ENCODE measurements at regions not wholly inside any gene's neighbourhood (a gene's known extent, or its start where the extent isn't known, plus 50 kb on each side); places are given as distances from the start of the nearest gene placed in this dataset.

DNA sequence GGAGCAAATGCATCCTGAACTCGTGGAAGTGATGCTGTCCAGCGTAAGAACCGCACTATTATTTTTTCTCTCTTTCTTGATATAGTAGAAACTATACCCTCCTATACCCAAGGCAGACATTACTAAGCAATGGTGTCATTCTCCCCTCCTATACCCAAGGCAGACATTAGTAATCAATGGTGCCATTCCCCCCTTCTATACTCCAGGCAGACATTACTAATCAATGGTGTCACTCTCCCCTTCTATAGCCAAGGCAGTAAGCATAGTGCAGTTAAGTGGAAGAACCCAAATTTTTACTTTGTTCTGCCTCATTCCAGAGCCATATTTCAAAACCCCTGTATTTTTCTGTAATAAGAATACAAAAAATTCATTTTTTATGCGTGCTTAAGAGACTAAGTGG lies 506.2 kb upstream of the EEF2KMT start:
- no peak for DNase-seq (ENCODE audit: low spot score)

GRCh38 chr16:5601957-5602356 lies 504.4 kb upstream of the EEF2KMT start:
- DNase-seq (ENCODE audit: low spot score) = no peak

GRCh38 chr16:5598793-5599192 lies 501.2 kb upstream of the EEF2KMT start:
- no peak for DNase-seq (ENCODE audit: low spot score)

DNA sequence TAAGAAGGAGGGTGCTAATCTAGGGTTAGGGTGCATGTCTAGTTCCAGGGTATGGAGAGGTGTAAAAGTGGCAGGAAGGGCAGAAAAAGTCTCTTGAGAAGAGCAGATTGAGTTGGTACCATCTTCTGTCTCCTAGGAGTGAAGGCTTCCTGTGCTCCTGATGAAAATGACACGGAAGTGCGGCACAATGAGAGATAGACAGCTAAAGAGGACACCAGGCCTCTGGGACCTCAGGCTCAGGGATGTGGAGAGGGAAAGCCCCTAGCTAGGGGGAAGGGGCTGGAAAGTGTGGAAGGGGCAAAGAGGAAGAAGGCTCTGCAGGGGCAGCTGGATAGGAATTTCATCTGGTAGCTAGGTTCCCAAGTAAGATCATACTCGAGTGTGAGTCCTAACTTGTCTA lies 498.3 kb upstream of the EEF2KMT start:
- no peak for DNase-seq (ENCODE audit: low spot score)

GRCh38 chr16:5590416-5590815 lies 492.8 kb upstream of the EEF2KMT start:
- DNase-seq (ENCODE audit: low spot score) = no peak

DNA sequence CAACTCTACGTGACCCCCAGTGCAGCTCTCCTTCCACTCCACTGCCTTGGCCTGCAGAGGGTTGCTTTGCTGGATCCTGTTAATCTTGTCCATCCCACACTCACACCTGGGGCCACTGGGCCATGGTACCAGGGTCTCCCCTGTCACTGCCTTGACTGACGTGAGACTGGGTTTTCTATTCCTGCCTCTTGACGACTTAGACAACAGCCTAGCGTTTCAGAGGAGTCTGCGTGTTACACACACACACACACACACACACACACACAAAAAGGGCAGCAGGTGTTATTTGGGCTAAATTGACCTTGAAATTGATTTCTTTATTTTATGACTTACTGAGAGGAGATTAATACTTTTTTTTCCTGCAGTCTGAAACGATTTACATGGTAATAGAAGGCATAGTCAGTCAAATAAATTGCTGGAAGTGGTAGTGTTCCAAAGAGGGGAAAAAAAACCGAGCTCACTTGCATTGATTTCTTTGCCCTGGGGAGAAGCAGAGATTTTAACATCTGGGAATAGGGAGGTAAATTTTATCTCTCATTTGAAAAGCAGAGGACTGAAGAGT lies 492.3 kb upstream of the EEF2KMT start:
- no peak for DNase-seq (ENCODE audit: low spot score)

- no peak for DNase-seq (ENCODE audit: low spot score)
These were observed 486.5 kb upstream of the EEF2KMT start for GRCh38 chr16:5584109-5584508.

DNA sequence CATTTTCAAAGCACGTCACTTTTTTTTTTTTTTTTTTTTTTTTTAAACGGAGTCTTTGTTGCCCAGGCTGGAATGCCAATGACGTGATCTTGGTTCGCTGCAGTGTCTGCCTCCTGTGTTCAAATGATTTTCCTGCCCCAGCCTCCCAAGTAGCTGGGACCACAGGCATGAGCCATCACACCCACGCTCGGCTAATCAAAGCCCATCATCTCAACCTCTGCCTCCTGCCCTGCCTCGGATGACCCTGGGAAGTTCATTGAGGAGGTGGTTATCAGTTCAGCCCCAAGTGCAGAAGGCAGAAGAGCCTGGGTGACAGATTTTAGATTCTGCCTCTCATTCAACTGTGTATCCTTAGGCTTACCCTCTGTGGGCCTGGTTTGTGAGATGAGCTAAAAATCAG lies 484.9 kb upstream of the EEF2KMT start:
- no peak for DNase-seq (ENCODE audit: low spot score)

DNA sequence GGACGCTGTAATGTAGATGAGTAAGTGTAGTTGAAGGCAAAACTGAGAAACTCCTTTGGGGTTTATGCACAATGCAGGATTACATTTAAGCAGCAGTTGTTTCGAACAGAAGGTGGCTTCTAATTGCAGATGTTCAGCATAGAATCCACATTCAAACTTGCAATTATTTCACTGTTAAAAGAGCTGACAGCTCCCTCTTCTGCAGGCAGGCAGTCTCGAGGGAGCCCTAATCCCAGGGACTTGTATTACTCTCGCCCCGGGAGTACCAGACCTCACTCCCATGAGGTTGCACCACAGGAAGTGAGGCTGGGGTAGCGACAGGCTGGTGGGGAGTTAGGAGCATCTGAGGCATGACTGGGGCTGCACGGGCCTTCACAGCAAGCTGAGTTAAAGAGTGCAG lies 484.3 kb upstream of the EEF2KMT start:
- no peak for DNase-seq (ENCODE audit: low spot score)

DNA sequence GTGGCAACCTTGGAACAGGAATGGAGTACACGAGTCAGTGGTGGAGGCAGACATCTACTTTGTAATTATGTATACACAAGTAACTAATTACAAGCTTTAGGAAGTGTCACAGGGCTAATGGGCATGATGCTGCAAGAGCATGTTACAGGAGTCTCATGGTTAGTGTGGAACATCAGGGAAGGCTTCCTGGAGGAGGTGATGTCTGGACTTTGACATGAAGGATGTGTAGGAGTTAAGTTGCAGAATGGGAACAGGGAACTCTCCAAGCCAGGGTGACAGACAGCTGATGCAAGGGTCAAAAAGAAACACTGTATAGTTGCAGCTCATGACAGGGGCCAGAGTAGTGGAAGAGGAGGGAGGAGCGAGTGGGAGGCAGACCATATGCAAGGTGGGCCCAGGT lies 483.8 kb upstream of the EEF2KMT start:
- DNase-seq (ENCODE audit: low spot score) = no peak

- DNase-seq (ENCODE audit: low spot score) = no peak
These were observed 483.2 kb upstream of the EEF2KMT start for GRCh38 chr16:5580772-5581171.

GRCh38 chr16:5580296-5580695 lies 482.7 kb upstream of the EEF2KMT start:
- DNase-seq (ENCODE audit: low spot score) = no peak

GRCh38 chr16:5578980-5579379 lies 481.4 kb upstream of the EEF2KMT start:
- DNase-seq (ENCODE audit: low spot score) = no peak

GRCh38 chr16:5577463-5577862 lies 479.9 kb upstream of the EEF2KMT start:
- DNase-seq (ENCODE audit: low spot score) = no peak

- DNase-seq (ENCODE audit: low spot score) = no peak
These were observed 478.2 kb upstream of the EEF2KMT start for GRCh38 chr16:5575646-5576245.

DNA sequence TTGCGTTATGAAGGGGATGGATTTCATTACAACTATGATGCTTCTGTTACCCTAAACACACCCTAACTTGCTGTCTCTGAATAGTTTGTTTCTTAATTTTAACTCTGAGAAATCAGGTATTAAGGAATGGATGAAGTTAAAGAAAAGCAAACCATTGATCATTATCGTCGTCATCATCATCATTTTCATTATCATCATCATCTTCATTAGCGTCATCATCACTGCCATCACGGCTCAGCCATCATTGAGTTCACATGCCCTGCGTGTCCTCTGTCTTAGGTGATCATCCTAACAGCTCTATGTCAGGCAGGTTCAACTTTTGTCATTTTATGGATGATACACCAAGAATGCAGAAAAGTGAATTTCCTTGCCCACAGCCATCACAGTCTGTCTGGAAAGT lies 477.5 kb upstream of the EEF2KMT start:
- DNase-seq (ENCODE audit: low spot score) = no peak

GRCh38 chr16:5572056-5572455 lies 474.5 kb upstream of the EEF2KMT start:
- no peak for DNase-seq (ENCODE audit: low spot score)

DNA sequence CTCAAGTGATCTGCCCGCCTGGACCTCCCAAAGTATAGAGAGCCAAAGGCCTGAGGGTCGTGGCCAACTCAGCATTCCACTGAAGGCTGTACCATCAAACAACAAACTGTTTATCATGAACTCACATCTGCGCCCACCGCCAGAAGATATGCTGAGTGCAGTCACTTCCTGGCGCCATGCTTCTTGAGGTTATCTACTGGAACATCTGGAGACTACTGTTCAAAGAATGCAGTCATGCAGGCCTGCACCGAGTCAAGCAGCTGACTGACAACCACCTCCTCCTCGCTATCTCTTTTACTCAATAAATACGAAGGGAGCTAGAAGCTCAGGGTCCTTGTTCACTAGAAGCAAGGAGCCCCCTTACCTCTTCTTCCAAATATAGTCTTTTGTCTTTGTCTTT lies 473.9 kb upstream of the EEF2KMT start:
- no peak for DNase-seq (ENCODE audit: low spot score)

DNA sequence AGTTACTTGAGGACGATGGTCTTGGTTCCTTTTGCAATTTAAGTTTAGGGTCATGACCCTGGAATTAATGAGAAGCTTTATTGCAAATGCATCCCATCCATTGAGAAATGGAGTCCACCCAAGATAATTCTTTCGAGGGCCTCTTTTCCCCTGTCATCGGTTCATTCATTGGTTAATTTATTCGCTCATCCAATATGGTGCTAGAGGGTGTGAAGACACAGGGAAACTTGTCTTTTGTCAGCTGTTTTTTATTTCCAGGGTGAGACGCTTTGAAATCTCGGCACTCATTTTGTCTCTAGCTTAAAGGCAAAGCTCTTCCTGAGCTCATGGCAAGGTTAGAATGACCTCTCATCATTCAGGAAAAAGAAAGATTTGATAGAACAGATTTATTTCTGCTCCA lies 464.2 kb upstream of the EEF2KMT start:
- DNase-seq (ENCODE audit: low spot score) = no peak

GRCh38 chr16:5560084-5560483 lies 462.5 kb upstream of the EEF2KMT start:
- DNase-seq (ENCODE audit: low spot score) = no peak

- no peak for DNase-seq (ENCODE audit: low spot score)
These were observed 460.4 kb upstream of the EEF2KMT start for GRCh38 chr16:5557966-5558365.

- DNase-seq (ENCODE audit: low spot score) = no peak
These were observed 459.9 kb upstream of the EEF2KMT start for GRCh38 chr16:5557448-5557847.

- DNase-seq (ENCODE audit: low spot score) = no peak
These were observed 458.7 kb upstream of the EEF2KMT start for GRCh38 chr16:5556158-5556810.

DNA sequence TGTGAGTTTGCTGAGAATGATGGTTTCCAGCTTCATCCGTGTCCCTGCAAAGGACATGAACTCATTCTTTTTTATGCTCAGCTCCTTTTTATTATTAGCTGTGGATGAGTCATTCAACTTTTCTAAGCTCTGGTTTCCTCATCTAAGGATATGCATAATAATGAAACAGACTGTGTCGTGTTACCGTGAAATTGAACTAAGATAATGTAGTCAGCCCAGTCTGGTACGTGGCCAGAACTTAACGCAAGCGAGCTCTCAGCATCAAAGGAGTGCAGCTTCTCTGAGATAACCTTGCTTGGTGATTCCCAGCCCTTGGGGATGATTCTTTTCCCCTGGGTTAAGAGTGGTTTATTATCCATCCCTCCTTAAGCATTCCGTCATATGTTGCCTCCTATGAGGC lies 454.3 kb upstream of the EEF2KMT start:
- no peak for DNase-seq (ENCODE audit: low spot score)
